Progenitor cell of endocrine pancreas (in vitro differentiated cells): ENCODE measurements at regions not wholly inside any gene's neighbourhood (a gene's known extent, or its start where the extent isn't known, plus 50 kb on each side); places are given as distances from the start of the nearest gene placed in this dataset.

Experiments used
- DNase-seq: peaks from one replicate; pipeline ENCODE4 v3.0.0; 2021; ENCODE audit warnings: low spot score; ENCODE audit not compliant: unreplicated experiment
- H3K27ac Mint-ChIP-seq: 2 replicates; pipeline ENCODE4 v1.8.0; 2021; ENCODE audit warnings: mild to moderate bottlenecking, moderate library complexity, mixed read lengths
- H3K27me3 Mint-ChIP-seq: 2 replicates; pipeline ENCODE4 v1.8.0; 2021; ENCODE audit warnings: mixed read lengths
- H3K36me3 Mint-ChIP-seq: 2 replicates; pipeline ENCODE4 v1.8.0; 2022; ENCODE audit warnings: mixed read lengths; ENCODE audit not compliant: insufficient read depth
- H3K4me1 Mint-ChIP-seq: 2 replicates; pipeline ENCODE4 v1.8.0; 2021; ENCODE audit warnings: low read depth, mixed read lengths
- H3K4me3 Mint-ChIP-seq: 2 replicates; pipeline ENCODE4 v1.8.0; 2021; ENCODE audit warnings: low read depth, mild to moderate bottlenecking, moderate library complexity, mixed read lengths
- H3K9me3 Mint-ChIP-seq: 2 replicates; pipeline ENCODE4 v1.8.0; 2021; ENCODE audit warnings: low read depth, mixed read lengths
- CTCF ChIP-seq: fragments of 200-600 bp; sonication (generic); IDR thresholded peaks from one replicate; pipeline ENCODE4 v1.5.0; 2021; ENCODE audit warnings: antibody characterized with exemption, mild to moderate bottlenecking; ENCODE audit not compliant: unreplicated experiment

GRCh38 chr2:56502616-56503015 lies 318.8 kb downstream of the CCDC85A start:
- DNase-seq = no peak
- TF ChIP-seq CTCF = no peak
- Mint-ChIP-seq H3K9me3 (peaks cover under 1% of the 10 kb centered on the region), H3K4me1 (no peaks in the 10 kb centered on the region), H3K36me3 (no peaks in the 10 kb centered on the region), H3K4me3 (no peak overlapping the region), H3K27ac (no peak overlapping the region), H3K27me3 (no peaks in the 10 kb centered on the region)

GRCh38 chr2:56505885-56506284 lies 322.1 kb downstream of the CCDC85A start:
- no peak for DNase-seq
- Mint-ChIP-seq H3K27ac (no peak overlapping the region), H3K27me3 (no peaks in the 10 kb centered on the region), H3K4me3 (no peak overlapping the region), H3K36me3 (no peaks in the 10 kb centered on the region), H3K4me1 (no peaks in the 10 kb centered on the region), H3K9me3 (no peaks in the 10 kb centered on the region)
- no peak for TF ChIP-seq CTCF

GRCh38 chr2:56508662-56509061 lies 324.9 kb downstream of the CCDC85A start:
- no peak for TF ChIP-seq CTCF
- H3K27me3 Mint-ChIP-seq = no peaks in the 10 kb centered on the region
- no peak overlapping the region for H3K27ac Mint-ChIP-seq
- H3K4me1 Mint-ChIP-seq = peaks cover 7% of the 10 kb centered on the region
- H3K36me3 Mint-ChIP-seq = no peaks in the 10 kb centered on the region
- H3K9me3 Mint-ChIP-seq = no peaks in the 10 kb centered on the region
- no peak for DNase-seq
- H3K4me3 Mint-ChIP-seq = no peak overlapping the region

- Mint-ChIP-seq H3K27me3 (no peaks in the 10 kb centered on the region), H3K36me3 (no peaks in the 10 kb centered on the region), H3K4me1 (peaks cover 7% of the 10 kb centered on the region), H3K27ac (no peak overlapping the region), H3K9me3 (no peaks in the 10 kb centered on the region), H3K4me3 (no peak overlapping the region)
- no peak for DNase-seq
- TF ChIP-seq CTCF = no peak
Measured at GRCh38 chr2:56510610-56511009, 326.8 kb downstream of the CCDC85A start.

GRCh38 chr2:56515399-56515798 lies 331.6 kb downstream of the CCDC85A start:
- no peak overlapping the region for H3K27ac Mint-ChIP-seq
- no peak overlapping the region for H3K4me3 Mint-ChIP-seq
- TF ChIP-seq CTCF = no peak
- peaks cover 7% of the 10 kb centered on the region for H3K4me1 Mint-ChIP-seq
- H3K36me3 Mint-ChIP-seq = no peaks in the 10 kb centered on the region
- no peaks in the 10 kb centered on the region for H3K9me3 Mint-ChIP-seq
- no peaks in the 10 kb centered on the region for H3K27me3 Mint-ChIP-seq
- DNase-seq = no peak

GRCh38 chr2:56519806-56520205 lies 336.0 kb downstream of the CCDC85A start:
- H3K36me3 Mint-ChIP-seq = no peaks in the 10 kb centered on the region
- no peak overlapping the region for H3K4me3 Mint-ChIP-seq
- no peaks in the 10 kb centered on the region for H3K9me3 Mint-ChIP-seq
- no peak for TF ChIP-seq CTCF
- no peak for DNase-seq
- no peaks in the 10 kb centered on the region for H3K4me1 Mint-ChIP-seq
- H3K27me3 Mint-ChIP-seq = no peaks in the 10 kb centered on the region
- H3K27ac Mint-ChIP-seq = no peak overlapping the region
